Astrocyte (in vitro differentiated cells and primary cell): ENCODE measurements at regions not wholly inside any gene's neighbourhood (a gene's known extent, or its start where the extent isn't known, plus 50 kb on each side); places are given as distances from the start of the nearest gene placed in this dataset.
A peak's percentile ranks its signal among the peaks of the same experiment; 100 is the strongest.
"Not testable (repeated sequence)": the region's sequence is repeated elsewhere in the genome, so short reads cannot be mapped to it uniquely, and the experiment has no call there.

Experiments
- DNase-seq: peaks from one replicate; pipeline ENCODE4 v3.0.0-alpha.2; 2010; ENCODE audit warnings: low read depth
- FAIRE-seq: peaks from 2 replicates; lab custom pipeline; 2011; peaks lifted over from hg19 to GRCh38; lab: Jason Lieb, UNC
- H2AFZ ChIP-seq: 2 replicates; pipeline ENCODE4 v1.6.0; 2012; ENCODE audit warnings: low read depth, low read length, inconsistent platforms
- H3K27ac ChIP-seq: 2 replicates; pipeline ENCODE4 v1.5.1; 2011; ENCODE audit warnings: low read depth, low read length, inconsistent platforms
- H3K27me3 ChIP-seq: 2 replicates; pipeline ENCODE4 v1.6.0; 2011; ENCODE audit warnings: low read length, inconsistent platforms; ENCODE audit not compliant: insufficient read depth
- H3K36me3 ChIP-seq: 2 replicates; pipeline ENCODE4 v1.5.1; 2011; ENCODE audit warnings: low read length, inconsistent platforms; ENCODE audit not compliant: insufficient read depth
- H3K4me1 ChIP-seq: 2 replicates; pipeline ENCODE4 v1.5.1; 2011; ENCODE audit warnings: low read length, inconsistent platforms; ENCODE audit not compliant: insufficient read depth
- H3K4me2 ChIP-seq: 2 replicates; pipeline ENCODE4 v1.6.0; 2012; ENCODE audit warnings: low read length, inconsistent platforms
- H3K4me3 ChIP-seq: 2 replicates; pipeline ENCODE4 v1.5.1; 2011; ENCODE audit warnings: low read depth, mild to moderate bottlenecking, low read length, inconsistent platforms; ENCODE audit not compliant: insufficient read depth
- H3K79me2 ChIP-seq: 2 replicates; pipeline ENCODE4 v1.6.0; 2012; ENCODE audit warnings: mild to moderate bottlenecking, low read length, inconsistent platforms; ENCODE audit not compliant: insufficient read depth
- H3K9ac ChIP-seq: 2 replicates; pipeline ENCODE4 v1.6.0; 2012; ENCODE audit warnings: mild to moderate bottlenecking, low read length, inconsistent platforms
- H3K9me3 ChIP-seq: 2 replicates; pipeline ENCODE4 v1.5.1; 2012; ENCODE audit warnings: low read depth, mild to moderate bottlenecking, low read length, inconsistent platforms; ENCODE audit not compliant: insufficient read depth
- H4K20me1 ChIP-seq: 2 replicates; pipeline ENCODE4 v1.6.0; 2012; ENCODE audit warnings: low read length, inconsistent platforms; ENCODE audit not compliant: insufficient read depth
- H3K27ac Mint-ChIP-seq: one replicate; pipeline ENCODE4 v1.8.0; 2021; ENCODE audit warnings: mild to moderate bottlenecking, mixed read lengths; ENCODE audit not compliant: unreplicated experiment
- H3K27me3 Mint-ChIP-seq: one replicate; pipeline ENCODE4 v1.8.0; 2021; ENCODE audit warnings: low read depth, mixed read lengths; ENCODE audit not compliant: unreplicated experiment
- H3K36me3 Mint-ChIP-seq: one replicate; pipeline ENCODE4 v1.8.0; 2021; ENCODE audit warnings: low read depth, mixed read lengths; ENCODE audit not compliant: unreplicated experiment
- H3K4me1 Mint-ChIP-seq: one replicate; pipeline ENCODE4 v1.8.0; 2021; ENCODE audit warnings: low read depth, mixed read lengths; ENCODE audit not compliant: unreplicated experiment
- H3K4me3 Mint-ChIP-seq: one replicate; pipeline ENCODE4 v1.8.0; 2021; ENCODE audit warnings: mild to moderate bottlenecking, moderate library complexity, mixed read lengths; ENCODE audit not compliant: unreplicated experiment
- H3K9me3 Mint-ChIP-seq: one replicate; pipeline ENCODE4 v1.8.0; 2021; ENCODE audit warnings: mild to moderate bottlenecking, mixed read lengths; ENCODE audit not compliant: unreplicated experiment
- CTCF ChIP-seq: IDR thresholded peaks from 2 replicates; pipeline ENCODE4 v1.5.1; 2011; ENCODE audit warnings: low read depth, mild to moderate bottlenecking, inconsistent platforms, low read length, moderate library complexity; ENCODE audit not compliant: insufficient read depth
- EZH2 ChIP-seq: IDR thresholded peaks from 2 replicates; pipeline ENCODE4 v1.6.1; 2012; ENCODE audit warnings: mild to moderate bottlenecking, low read length, inconsistent platforms; ENCODE audit not compliant: insufficient read depth

GRCh38 chr3:34075975-34076374, 277.5 kb downstream of the PDCD6IP start:
- no peak overlapping the region for H3K9ac ChIP-seq
- no peaks in the 10 kb centered on the region for H3K4me1 ChIP-seq
- TF ChIP-seq CTCF (no peak), EZH2 (no peak)
- Mint-ChIP-seq H3K4me1 (peaks cover 12% of the 10 kb centered on the region), H3K4me3 (no peak overlapping the region), H3K27me3 (peaks cover 3% of the 10 kb centered on the region), H3K36me3 (no peaks in the 10 kb centered on the region), H3K27ac (no peak overlapping the region), H3K9me3 (peaks cover 5% of the 10 kb centered on the region)
- no peak overlapping the region for H3K4me2 ChIP-seq
- H3K4me3 ChIP-seq = no peak overlapping the region
- H4K20me1 ChIP-seq = no peaks in the 10 kb centered on the region
- no peaks in the 10 kb centered on the region for H3K9me3 ChIP-seq
- H3K79me2 ChIP-seq = no peaks in the 10 kb centered on the region
- no peak overlapping the region for H3K27ac ChIP-seq
- no peaks in the 10 kb centered on the region for H3K27me3 ChIP-seq
- FAIRE-seq (no peak), DNase-seq (no peak)
- no peaks in the 10 kb centered on the region for H3K36me3 ChIP-seq
- H2AFZ ChIP-seq = no peak overlapping the region

- Histone ChIP-seq H2AFZ (peak overlapping the region; percentile 62), H3K4me1 (no peaks in the 10 kb centered on the region), H4K20me1 (no peaks in the 10 kb centered on the region), H3K9ac (no peak overlapping the region), H3K27me3 (no peaks in the 10 kb centered on the region), H3K27ac (no peak overlapping the region), H3K4me3 (peak overlapping the region; percentile 8), H3K79me2 (no peaks in the 10 kb centered on the region), H3K4me2 (peak overlapping the region; percentile 79), H3K36me3 (no peaks in the 10 kb centered on the region), H3K9me3 (no peaks in the 10 kb centered on the region)
- Mint-ChIP-seq H3K27ac (no peak overlapping the region), H3K4me1 (peaks cover 11% of the 10 kb centered on the region), H3K4me3 (no peak overlapping the region), H3K9me3 (peaks cover 5% of the 10 kb centered on the region), H3K36me3 (no peaks in the 10 kb centered on the region), H3K27me3 (peaks cover 3% of the 10 kb centered on the region)
- TF ChIP-seq CTCF = no peak
- no peak for TF ChIP-seq EZH2
- DNase-seq = no peak
- FAIRE-seq = no peak
Measured at GRCh38 chr3:34077417-34078195, 279.2 kb downstream of the PDCD6IP start.

- H3K9me3 Mint-ChIP-seq = peaks cover 5% of the 10 kb centered on the region
- no peak overlapping the region for H3K27ac Mint-ChIP-seq
- FAIRE-seq (no peak), DNase-seq (no peak)
- H3K36me3 Mint-ChIP-seq = no peaks in the 10 kb centered on the region
- Histone ChIP-seq H4K20me1 (no peaks in the 10 kb centered on the region), H3K4me2 (no peak overlapping the region), H2AFZ (no peak overlapping the region), H3K4me1 (no peaks in the 10 kb centered on the region), H3K9ac (no peak overlapping the region), H3K27ac (no peak overlapping the region), H3K27me3 (no peaks in the 10 kb centered on the region), H3K9me3 (no peaks in the 10 kb centered on the region), H3K36me3 (no peaks in the 10 kb centered on the region), H3K79me2 (no peaks in the 10 kb centered on the region), H3K4me3 (no peak overlapping the region)
- H3K27me3 Mint-ChIP-seq = peaks cover 3% of the 10 kb centered on the region
- peaks cover 11% of the 10 kb centered on the region for H3K4me1 Mint-ChIP-seq
- no peak overlapping the region for H3K4me3 Mint-ChIP-seq
- no peak for TF ChIP-seq CTCF
- TF ChIP-seq EZH2 = no peak
Measured at GRCh38 chr3:34078418-34078817, 280.0 kb downstream of the PDCD6IP start.

GRCh38 chr3:34079849-34080248, 281.4 kb downstream of the PDCD6IP start:
- H3K4me1 ChIP-seq, H3K9me3 ChIP-seq, H3K27ac Mint-ChIP-seq, H3K36me3 Mint-ChIP-seq, FAIRE-seq, H2AFZ ChIP-seq, DNase-seq, H3K79me2 ChIP-seq, H3K27ac ChIP-seq, H3K36me3 ChIP-seq, H4K20me1 ChIP-seq, H3K9me3 Mint-ChIP-seq, H3K4me3 Mint-ChIP-seq, H3K27me3 ChIP-seq, H3K27me3 Mint-ChIP-seq, H3K4me2 ChIP-seq, H3K4me3 ChIP-seq, H3K9ac ChIP-seq: not testable (repeated sequence)
- peaks cover 11% of the 10 kb centered on the region for H3K4me1 Mint-ChIP-seq
